ENCODE measurements at regions not wholly inside any gene's neighbourhood (a gene's known extent, or its start where the extent isn't known, plus 50 kb on each side); places are given as distances from the start of the nearest gene placed in this dataset.

DNA sequence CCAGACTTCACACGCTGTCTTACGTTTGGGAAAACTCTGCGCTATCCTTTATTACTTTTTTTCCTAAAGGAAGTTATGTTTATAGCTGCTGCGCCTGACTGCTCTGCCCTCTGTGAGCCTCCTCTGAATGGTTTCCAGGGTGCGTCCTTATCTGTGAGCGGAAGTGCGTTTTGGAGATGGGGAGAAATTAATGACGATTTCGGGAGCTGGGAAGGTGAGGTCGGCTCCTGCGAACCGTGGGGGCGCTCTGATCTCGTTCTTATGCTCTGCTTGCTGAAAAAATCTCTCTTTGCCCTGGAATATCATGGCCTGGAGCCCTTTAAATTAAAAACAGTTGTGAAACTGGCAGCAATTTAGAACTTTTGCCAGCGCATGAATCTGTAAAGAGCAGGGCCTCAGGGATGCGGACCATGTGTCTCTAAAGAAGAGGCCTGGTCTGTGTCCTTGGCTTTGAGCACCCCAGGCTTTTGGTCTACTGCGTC, 135.7 kb upstream of the ZFHX3 start:
- in situ Hi-C loops (cut with MboI; ENCODE audit: low sequenced_read_pairs): no loop called here

- in situ Hi-C loops (cut with MboI; ENCODE audit: low sequenced_read_pairs): no loop called here
Measured at GRCh38 chr16:73179705-73180331, 131.9 kb upstream of the ZFHX3 start.

DNA sequence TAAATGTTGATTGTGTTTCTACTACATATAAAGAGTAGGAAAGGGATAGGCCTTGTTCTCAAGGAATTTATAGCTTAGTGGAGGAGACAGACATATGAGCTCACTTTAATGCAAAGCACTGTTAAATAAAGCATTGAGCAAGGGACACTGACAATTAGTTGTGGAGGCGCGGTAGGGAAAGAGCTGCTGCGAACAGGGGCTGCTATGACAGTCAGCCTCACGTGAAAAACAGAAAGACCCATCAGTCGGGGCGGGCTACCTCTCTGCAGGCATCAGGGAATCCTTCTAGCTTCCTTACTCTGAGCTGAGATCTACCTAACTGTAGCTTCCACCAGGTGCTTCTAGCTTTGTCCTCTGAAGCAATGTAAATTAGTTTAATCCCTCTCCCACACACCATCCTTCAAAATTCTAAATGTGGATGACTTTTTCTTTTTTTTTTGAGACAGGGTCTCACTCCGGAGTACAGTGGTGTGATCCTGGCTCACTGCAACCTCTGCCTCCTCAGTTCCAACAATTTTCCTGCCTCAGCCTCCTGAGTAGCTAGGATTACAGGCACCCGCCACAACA, 129.9 kb upstream of the ZFHX3 start:
- in situ Hi-C loops (cut with MboI; ENCODE audit: low sequenced_read_pairs): no loop called here

DNA sequence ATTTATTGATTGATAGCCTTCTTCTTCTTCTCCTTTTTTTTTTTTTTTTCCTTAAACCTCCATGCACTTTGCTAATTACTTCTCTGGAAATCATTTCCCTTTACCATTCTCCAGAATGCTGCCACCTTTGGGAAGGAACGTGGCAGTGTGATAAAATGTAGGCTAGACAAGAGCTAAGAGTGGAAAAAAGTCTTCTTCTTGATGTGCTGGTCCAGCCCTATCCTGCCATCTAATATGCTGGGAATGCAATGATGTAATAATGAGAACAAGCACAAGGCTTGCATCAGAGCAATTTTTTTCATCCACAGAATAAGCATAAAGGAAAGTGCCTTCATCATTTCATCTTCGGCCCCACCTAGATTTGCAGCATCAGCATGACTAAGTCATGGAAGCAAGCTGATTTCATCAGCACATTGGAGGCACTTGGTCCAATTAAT, 128.7 kb upstream of the ZFHX3 start:
- in situ Hi-C loops (cut with MboI; ENCODE audit: low sequenced_read_pairs): no loop called here

- in situ Hi-C loops (cut with MboI; ENCODE audit: low sequenced_read_pairs): no loop called here
Measured at GRCh38 chr16:73172973-73173709, 125.2 kb upstream of the ZFHX3 start.

DNA sequence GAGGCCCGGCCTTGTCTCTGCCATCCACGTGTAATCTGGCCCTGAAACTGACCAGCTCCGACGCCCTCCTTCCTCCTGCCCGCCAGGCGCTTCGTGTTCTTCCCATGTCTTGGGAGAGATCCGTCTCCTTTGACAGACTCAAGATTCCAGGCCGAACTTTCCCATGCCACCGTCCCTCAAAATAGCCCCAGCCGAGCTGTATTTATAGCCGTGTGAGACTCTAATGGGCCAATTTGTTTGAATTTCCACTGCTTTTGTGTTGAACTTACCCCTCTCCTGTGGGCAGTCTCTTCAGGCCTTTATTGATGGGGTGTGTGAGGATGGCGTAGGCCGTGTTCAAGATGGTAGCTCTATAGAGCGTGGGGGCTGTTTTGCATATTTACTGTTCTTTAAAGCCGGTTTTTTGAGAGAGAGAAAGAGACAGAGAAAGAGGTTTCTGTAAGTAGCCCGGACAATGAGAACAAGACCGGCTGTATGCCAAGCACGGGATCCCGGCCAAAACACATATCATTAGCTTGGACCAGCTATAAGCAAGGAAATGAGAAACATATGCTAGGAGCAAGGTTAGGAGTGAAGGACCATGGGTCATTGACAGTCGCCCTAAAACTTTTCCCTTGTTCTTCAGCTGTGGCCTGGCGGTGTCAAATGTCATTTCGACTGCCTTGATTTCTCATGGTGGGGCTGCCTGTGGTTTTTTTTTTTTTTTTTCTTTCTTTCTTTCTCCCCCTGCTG, 124.5 kb upstream of the ZFHX3 start:
- in situ Hi-C loops (cut with MboI; ENCODE audit: low sequenced_read_pairs): no loop called here

- in situ Hi-C loops (cut with MboI; ENCODE audit: low sequenced_read_pairs): no loop called here
Measured at GRCh38 chr16:73171901-73172240, 123.9 kb upstream of the ZFHX3 start.

DNA sequence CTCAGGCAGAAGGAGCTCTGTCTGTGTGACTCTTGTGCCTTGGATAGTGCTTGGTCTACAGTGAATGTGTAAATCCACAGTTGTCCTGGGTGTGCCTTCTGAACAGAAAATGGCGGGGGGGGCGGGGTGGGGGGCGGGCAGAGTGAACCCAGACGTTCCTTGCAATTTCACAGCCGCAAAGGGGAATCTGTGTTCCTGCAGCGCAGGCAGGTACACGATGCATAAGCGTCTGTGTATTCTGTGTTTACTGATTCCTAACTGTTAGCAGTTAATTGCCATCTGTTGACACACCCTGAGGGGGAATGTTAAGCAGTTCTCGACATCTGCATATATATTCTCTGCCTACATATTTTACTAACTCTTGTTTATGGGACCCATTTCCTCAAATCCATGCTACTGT, 123.5 kb upstream of the ZFHX3 start:
- in situ Hi-C loops (cut with MboI; ENCODE audit: low sequenced_read_pairs): no loop called here

- in situ Hi-C loops (cut with MboI; ENCODE audit: low sequenced_read_pairs): no loop called here
Measured at GRCh38 chr16:73170612-73171038, 122.7 kb upstream of the ZFHX3 start.

GRCh38 chr16:73166947-73167550, 119.1 kb upstream of the ZFHX3 start:
- in situ Hi-C loops (cut with MboI; ENCODE audit: low sequenced_read_pairs): no loop called here

DNA sequence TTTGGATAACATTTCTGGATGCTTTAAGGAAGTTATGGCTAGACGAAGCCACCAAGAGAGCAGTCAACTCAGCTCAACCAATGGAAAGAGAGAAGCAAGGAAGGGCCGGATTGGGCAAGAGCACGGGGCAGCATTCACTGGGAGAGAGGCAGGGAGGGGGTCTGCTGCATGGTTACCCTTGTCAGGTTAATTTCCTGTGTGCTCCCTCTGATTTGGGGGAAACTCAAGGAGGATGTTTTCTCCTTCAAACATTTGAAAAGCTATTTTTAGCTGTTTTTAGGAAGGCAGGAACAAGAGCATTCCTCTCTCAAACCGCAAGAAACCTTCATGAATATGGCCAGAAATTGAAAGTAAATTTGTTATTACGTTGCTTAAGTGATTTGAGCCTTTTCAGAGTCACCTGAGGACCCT, 118.5 kb upstream of the ZFHX3 start:
- in situ Hi-C loops (cut with MboI; ENCODE audit: low sequenced_read_pairs): no loop called here

- in situ Hi-C loops (cut with MboI; ENCODE audit: low sequenced_read_pairs): no loop called here
Measured at GRCh38 chr16:73163238-73163815, 115.4 kb upstream of the ZFHX3 start.

GRCh38 chr16:73161977-73162376, 114.0 kb upstream of the ZFHX3 start:
- in situ Hi-C loops (cut with MboI; ENCODE audit: low sequenced_read_pairs): no loop called here

- in situ Hi-C loops (cut with MboI; ENCODE audit: low sequenced_read_pairs): no loop called here
Measured at GRCh38 chr16:73159296-73159695, 111.4 kb upstream of the ZFHX3 start.

GRCh38 chr16:73157861-73158260, 109.9 kb upstream of the ZFHX3 start:
- in situ Hi-C loops (cut with MboI; ENCODE audit: low sequenced_read_pairs): no loop called here

DNA sequence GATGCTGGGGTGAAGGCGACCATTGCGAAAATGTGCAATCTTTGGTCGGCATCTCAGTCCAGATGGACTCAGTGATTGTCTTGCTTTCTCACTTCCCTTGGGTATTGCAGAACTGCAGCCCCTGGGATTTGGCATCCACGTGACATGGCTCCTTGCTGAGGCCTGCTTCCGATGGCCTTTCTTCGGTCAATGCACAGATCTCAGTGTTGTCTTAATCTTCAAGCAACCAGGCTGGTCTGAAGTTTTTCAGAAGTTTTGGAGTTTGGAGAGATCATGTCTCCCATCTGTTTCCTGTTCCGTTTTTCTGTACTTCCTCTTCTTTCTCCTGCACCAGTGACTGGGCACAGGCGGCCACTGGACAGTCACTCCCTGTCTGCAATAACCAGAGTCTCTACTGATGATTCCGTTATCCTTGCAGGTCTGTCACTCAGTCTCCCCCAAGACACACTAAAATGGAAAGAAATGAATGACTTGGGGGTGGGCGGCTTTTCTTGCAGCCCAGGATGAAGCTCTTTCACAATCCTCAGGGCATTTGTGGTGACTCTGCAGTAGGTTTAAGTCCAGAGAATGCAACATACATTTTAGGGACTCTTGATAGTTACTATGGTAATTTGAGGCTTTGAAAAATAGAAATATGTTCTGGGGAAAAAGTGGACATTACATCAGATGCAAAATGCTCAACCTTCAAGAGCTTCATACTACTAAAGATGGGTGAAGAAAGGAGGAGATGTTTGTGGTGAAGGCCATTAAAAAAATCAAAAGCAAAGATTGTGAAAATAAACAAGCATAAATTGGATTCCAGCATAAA, 106.3 kb upstream of the ZFHX3 start:
- in situ Hi-C loops (cut with MboI; ENCODE audit: low sequenced_read_pairs): no loop called here

- in situ Hi-C loops (cut with MboI; ENCODE audit: low sequenced_read_pairs): no loop called here
Measured at GRCh38 chr16:73152386-73153125, 104.6 kb upstream of the ZFHX3 start.

DNA sequence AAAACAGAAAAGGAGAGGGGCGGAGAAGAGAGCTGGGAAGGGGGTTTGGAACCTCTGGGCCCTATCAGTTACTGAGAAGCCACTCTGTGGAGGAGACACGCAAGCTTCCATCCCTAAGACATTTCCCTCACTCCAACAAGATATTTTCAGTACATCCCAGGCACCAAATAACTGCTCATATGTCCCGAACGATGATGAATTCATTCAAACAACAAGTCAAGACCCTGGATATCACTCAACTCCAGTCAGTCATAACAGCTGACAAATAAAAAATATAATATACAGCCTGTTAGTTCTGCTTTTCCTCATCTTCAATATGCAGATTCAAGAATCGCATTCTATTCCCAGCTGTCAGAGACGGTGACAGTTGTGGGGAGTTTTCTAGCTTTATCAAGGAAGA, 104.0 kb upstream of the ZFHX3 start:
- in situ Hi-C loops (cut with MboI; ENCODE audit: low sequenced_read_pairs): no loop called here

GRCh38 chr16:73151225-73151624, 103.3 kb upstream of the ZFHX3 start:
- in situ Hi-C loops (cut with MboI; ENCODE audit: low sequenced_read_pairs): no loop called here

Measured in HL-60/S4 treated with retinoic acid at 250 ng/mL for 4 days and 3 days (cell line).